ENCODE measurements at regions not wholly inside any gene's neighbourhood (a gene's known extent, or its start where the extent isn't known, plus 50 kb on each side); places are given as distances from the start of the nearest gene placed in this dataset.
A peak's percentile ranks its signal among the peaks of the same experiment; 100 is the strongest.

DNA sequence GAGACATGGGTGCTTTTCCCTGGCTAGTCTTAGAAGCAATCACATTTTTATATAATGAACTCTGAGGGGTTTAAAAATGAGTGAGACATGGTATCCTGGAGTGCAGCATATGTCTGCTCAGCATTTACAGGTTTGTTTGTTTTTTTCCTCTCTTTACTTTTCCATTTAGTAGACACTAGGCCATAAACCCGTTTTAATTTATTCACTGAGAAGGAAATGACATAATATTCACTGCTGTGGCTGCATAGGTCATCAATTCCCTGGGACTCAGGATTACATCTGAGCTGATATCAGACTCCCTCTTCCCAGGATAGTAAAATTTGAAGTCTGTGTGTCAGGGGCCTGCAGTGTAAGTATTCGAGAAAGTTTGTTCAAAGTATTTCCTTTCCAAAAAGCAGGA, 178.9 kb upstream of the SPRY1 start:
- H3K9ac ChIP-seq (ENCODE audit: low read length) = no peak overlapping the region
- H3K79me2 ChIP-seq (ENCODE audit: insufficient read depth, low read length) = no peaks in the 10 kb centered on the region
- H4K20me1 ChIP-seq (ENCODE audit: insufficient read depth, low read length) = no peaks in the 10 kb centered on the region
- peaks cover 24% of the 10 kb centered on the region for H3K4me1 Mint-ChIP-seq (ENCODE audit: low read depth, unreplicated experiment)
- H3K9me3 ChIP-seq (ENCODE audit: insufficient read depth, low read depth, low read length) = no peaks in the 10 kb centered on the region
- FAIRE-seq (no peak), DNase-seq (ENCODE audit: low read depth) (no peak)
- no peaks in the 10 kb centered on the region for H3K27me3 Mint-ChIP-seq (ENCODE audit: low read depth, unreplicated experiment)
- no peaks in the 10 kb centered on the region for H3K4me1 ChIP-seq (ENCODE audit: insufficient read depth, low read length)
- no peak for TF ChIP-seq EZH2 (IDR thresholded peaks at IDR 0.05; ENCODE audit: insufficient read depth, low read length)
- H3K4me3 ChIP-seq (ENCODE audit: insufficient read depth, low read depth, low read length) = no peak overlapping the region
- no peaks in the 10 kb centered on the region for H3K9me3 Mint-ChIP-seq (ENCODE audit: unreplicated experiment)
- peak overlapping the region; percentile 20 for H3K27ac Mint-ChIP-seq (ENCODE audit: unreplicated experiment)
- H2AFZ ChIP-seq (ENCODE audit: low read depth, low read length) = no peak overlapping the region
- H3K36me3 Mint-ChIP-seq (ENCODE audit: low read depth, unreplicated experiment) = no peaks in the 10 kb centered on the region
- H3K4me3 Mint-ChIP-seq (ENCODE audit: unreplicated experiment) = no peak overlapping the region
- H3K4me2 ChIP-seq (ENCODE audit: low read length) = no peak overlapping the region
- no peaks in the 10 kb centered on the region for H3K27me3 ChIP-seq (ENCODE audit: insufficient read depth, low read length)
- no peak overlapping the region for H3K27ac ChIP-seq (ENCODE audit: low read depth, low read length)
- no peaks in the 10 kb centered on the region for H3K36me3 ChIP-seq (ENCODE audit: insufficient read depth, low read length)

DNA sequence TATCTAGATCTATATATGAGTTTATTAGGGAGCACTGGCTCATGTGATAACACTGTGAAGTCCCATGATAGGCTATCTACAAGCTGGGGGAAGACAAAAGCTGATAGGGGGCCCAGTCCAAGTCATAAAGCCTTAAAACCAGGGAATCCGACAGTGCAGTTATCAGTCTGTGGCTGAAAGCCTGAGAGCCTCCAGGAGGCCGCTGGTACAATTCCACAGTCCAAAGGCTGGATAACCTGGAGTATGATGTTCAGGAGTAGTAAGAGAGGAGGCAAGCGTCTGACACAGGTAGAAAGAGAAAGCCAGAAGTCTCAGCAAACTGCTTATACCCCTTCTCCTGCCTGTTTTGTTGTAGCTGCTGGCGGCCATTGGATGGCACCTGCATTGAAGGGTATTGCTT, 177.6 kb upstream of the SPRY1 start:
- H3K4me3 ChIP-seq (ENCODE audit: insufficient read depth, low read depth, low read length) = no peak overlapping the region
- no peak overlapping the region for H3K4me3 Mint-ChIP-seq (ENCODE audit: unreplicated experiment)
- H3K27ac Mint-ChIP-seq (ENCODE audit: unreplicated experiment) = no peak overlapping the region
- H3K9ac ChIP-seq (ENCODE audit: low read length) = no peak overlapping the region
- no peaks in the 10 kb centered on the region for H3K27me3 Mint-ChIP-seq (ENCODE audit: low read depth, unreplicated experiment)
- H3K4me1 ChIP-seq (ENCODE audit: insufficient read depth, low read length) = no peaks in the 10 kb centered on the region
- no peak overlapping the region for H3K4me2 ChIP-seq (ENCODE audit: low read length)
- H3K27ac ChIP-seq (ENCODE audit: low read depth, low read length) = no peak overlapping the region
- no peak for FAIRE-seq
- no peaks in the 10 kb centered on the region for H3K36me3 Mint-ChIP-seq (ENCODE audit: low read depth, unreplicated experiment)
- no peaks in the 10 kb centered on the region for H3K9me3 ChIP-seq (ENCODE audit: insufficient read depth, low read depth, low read length)
- no peaks in the 10 kb centered on the region for H3K9me3 Mint-ChIP-seq (ENCODE audit: unreplicated experiment)
- H3K4me1 Mint-ChIP-seq (ENCODE audit: low read depth, unreplicated experiment) = peaks cover 24% of the 10 kb centered on the region
- TF ChIP-seq, protein P1, sequence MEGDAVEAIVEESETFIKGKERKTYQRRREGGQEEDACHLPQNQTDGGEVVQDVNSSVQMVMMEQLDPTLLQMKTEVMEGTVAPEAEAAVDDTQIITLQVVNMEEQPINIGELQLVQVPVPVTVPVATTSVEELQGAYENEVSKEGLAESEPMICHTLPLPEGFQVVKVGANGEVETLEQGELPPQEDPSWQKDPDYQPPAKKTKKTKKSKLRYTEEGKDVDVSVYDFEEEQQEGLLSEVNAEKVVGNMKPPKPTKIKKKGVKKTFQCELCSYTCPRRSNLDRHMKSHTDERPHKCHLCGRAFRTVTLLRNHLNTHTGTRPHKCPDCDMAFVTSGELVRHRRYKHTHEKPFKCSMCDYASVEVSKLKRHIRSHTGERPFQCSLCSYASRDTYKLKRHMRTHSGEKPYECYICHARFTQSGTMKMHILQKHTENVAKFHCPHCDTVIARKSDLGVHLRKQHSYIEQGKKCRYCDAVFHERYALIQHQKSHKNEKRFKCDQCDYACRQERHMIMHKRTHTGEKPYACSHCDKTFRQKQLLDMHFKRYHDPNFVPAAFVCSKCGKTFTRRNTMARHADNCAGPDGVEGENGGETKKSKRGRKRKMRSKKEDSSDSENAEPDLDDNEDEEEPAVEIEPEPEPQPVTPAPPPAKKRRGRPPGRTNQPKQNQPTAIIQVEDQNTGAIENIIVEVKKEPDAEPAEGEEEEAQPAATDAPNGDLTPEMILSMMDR (IDR thresholded peaks at IDR 0.05; ENCODE audit: insufficient read depth, low read depth, low read length) = no peak
- TF ChIP-seq EZH2 (IDR thresholded peaks at IDR 0.05; ENCODE audit: insufficient read depth, low read length) = no peak
- H3K27me3 ChIP-seq (ENCODE audit: insufficient read depth, low read length) = no peaks in the 10 kb centered on the region
- no peaks in the 10 kb centered on the region for H4K20me1 ChIP-seq (ENCODE audit: insufficient read depth, low read length)
- no peak for DNase-seq (ENCODE audit: low read depth)
- H3K79me2 ChIP-seq (ENCODE audit: insufficient read depth, low read length) = no peaks in the 10 kb centered on the region
- H3K36me3 ChIP-seq (ENCODE audit: insufficient read depth, low read length) = no peaks in the 10 kb centered on the region
- H2AFZ ChIP-seq (ENCODE audit: low read depth, low read length) = no peak overlapping the region

DNA sequence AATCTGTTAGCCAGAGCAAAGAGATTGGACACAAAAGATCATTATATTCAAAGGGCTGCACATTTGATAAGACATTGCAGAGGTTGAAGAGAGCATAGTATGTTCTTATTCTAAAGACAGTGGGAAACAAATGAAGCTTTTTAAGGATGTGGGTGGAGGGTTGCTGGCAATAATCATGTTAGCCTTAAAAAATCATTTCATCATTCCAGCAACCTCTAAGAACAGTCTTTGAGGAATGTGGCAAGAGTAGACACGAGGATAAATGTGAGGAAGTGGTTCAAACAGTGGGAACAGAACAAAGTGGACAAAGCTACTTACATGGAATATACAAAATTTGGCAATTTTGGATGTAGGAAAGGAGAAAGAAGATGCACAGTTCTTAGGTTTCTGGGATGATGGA, 167.3 kb upstream of the SPRY1 start:
- Mint-ChIP-seq H3K27me3 (ENCODE audit: low read depth, unreplicated experiment) (no peaks in the 10 kb centered on the region), H3K9me3 (ENCODE audit: unreplicated experiment) (peaks cover 10% of the 10 kb centered on the region), H3K27ac (ENCODE audit: unreplicated experiment) (no peak overlapping the region), H3K36me3 (ENCODE audit: low read depth, unreplicated experiment) (no peaks in the 10 kb centered on the region), H3K4me3 (ENCODE audit: unreplicated experiment) (no peak overlapping the region), H3K4me1 (ENCODE audit: low read depth, unreplicated experiment) (peaks cover 32% of the 10 kb centered on the region)
- H3K9ac ChIP-seq (ENCODE audit: low read length) = no peak overlapping the region
- FAIRE-seq = peak; percentile 5
- H3K27ac ChIP-seq (ENCODE audit: low read depth, low read length) = no peak overlapping the region
- H3K4me3 ChIP-seq (ENCODE audit: insufficient read depth, low read depth, low read length) = no peak overlapping the region
- no peaks in the 10 kb centered on the region for H3K79me2 ChIP-seq (ENCODE audit: insufficient read depth, low read length)
- H2AFZ ChIP-seq (ENCODE audit: low read depth, low read length) = no peak overlapping the region
- H3K36me3 ChIP-seq (ENCODE audit: insufficient read depth, low read length) = no peaks in the 10 kb centered on the region
- no peaks in the 10 kb centered on the region for H3K4me1 ChIP-seq (ENCODE audit: insufficient read depth, low read length)
- no peak overlapping the region for H3K4me2 ChIP-seq (ENCODE audit: low read length)
- H3K27me3 ChIP-seq (ENCODE audit: insufficient read depth, low read length) = no peaks in the 10 kb centered on the region
- H4K20me1 ChIP-seq (ENCODE audit: insufficient read depth, low read length) = no peaks in the 10 kb centered on the region
- H3K9me3 ChIP-seq (ENCODE audit: insufficient read depth, low read depth, low read length) = no peaks in the 10 kb centered on the region
- peak; percentile 6 for DNase-seq (ENCODE audit: low read depth)
- TF ChIP-seq, protein P1 (IDR thresholded peaks at IDR 0.05; ENCODE audit: insufficient read depth, low read depth, low read length) = no peak
- no peak for TF ChIP-seq EZH2 (IDR thresholded peaks at IDR 0.05; ENCODE audit: insufficient read depth, low read length)

All from astrocyte (in vitro differentiated cells and primary cell).